H1 (cell line): ENCODE measurements at regions not wholly inside any gene's neighbourhood (a gene's known extent, or its start where the extent isn't known, plus 50 kb on each side); places are given as distances from the start of the nearest gene placed in this dataset.
A peak's percentile ranks its signal among the peaks of the same experiment; 100 is the strongest.

Experiments used
- CHD2 ChIP-seq: IDR thresholded peaks from 2 replicates; pipeline ENCODE4 v1.6.1; 2012; ENCODE audit warnings: low read length, improper control_type of control experiment
- POLR2A ChIP-seq, 2 experiments: IDR thresholded peaks; 1 replicate in 1 of 2; 2 replicates in 1 of 2; pipeline ENCODE4 v1.6.1; 2011; ENCODE audit warnings: low read depth in 2 of 2, low read length in 2 of 2, mild to moderate bottlenecking in 2 of 2; ENCODE audit errors: control extremely low read depth in 1 of 2
- SIN3A ChIP-seq, 2 experiments: IDR thresholded peaks in 1 of 2; conservative IDR thresholded peaks in 1 of 2; 2 replicates each; pipeline ENCODE4 v1.6.1; 2011 to 2012; ENCODE audit warnings: low read length in 2 of 2, improper control_type of control experiment in 1 of 2, low read depth in 1 of 2, mild to moderate bottlenecking in 1 of 2
- TF ChIP-seq, protein P1 (sequence below): IDR thresholded peaks from 2 replicates; pipeline ENCODE4 v1.6.1; 2012; ENCODE audit warnings: inconsistent platforms
- TF ChIP-seq, protein P2 (sequence below): IDR thresholded peaks from 2 replicates; pipeline ENCODE4 v1.6.1; 2012; ENCODE audit warnings: inconsistent platforms
- TF ChIP-seq, protein P3 (sequence below), 3 experiments: IDR thresholded peaks; 1 replicate in 2 of 3; 2 replicates in 1 of 3; pipeline versions ENCODE4 v1.5.1 to v1.6.1; 2011; ENCODE audit warnings: low read length in 3 of 3, mild to moderate bottlenecking in 3 of 3, inconsistent platforms in 2 of 3, low read depth in 1 of 3, moderate library complexity in 1 of 3; ENCODE audit not compliant: insufficient read depth in 1 of 3; ENCODE audit errors: control extremely low read depth in 1 of 3

DNA sequence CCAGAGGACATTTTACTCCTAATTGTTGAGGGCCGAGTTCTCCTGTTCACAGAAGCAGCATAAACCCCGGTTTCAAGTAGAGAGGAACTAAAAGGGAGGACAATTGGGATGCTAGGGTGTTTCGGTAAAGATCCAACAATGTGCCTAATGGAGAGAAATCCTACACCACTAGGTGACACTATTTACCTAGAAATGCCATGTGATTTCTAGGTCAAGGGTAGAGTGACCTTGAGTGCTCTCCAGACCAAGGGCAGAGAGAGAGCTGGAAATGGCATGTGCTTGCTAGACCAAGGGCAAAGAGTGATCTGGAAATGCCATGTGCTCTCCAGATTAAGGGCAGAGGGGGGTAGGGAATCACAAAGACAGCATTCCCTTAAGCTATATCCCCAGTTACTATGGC is 472.0 kb downstream of the DCDC2C start:
- TF ChIP-seq, protein P1, sequence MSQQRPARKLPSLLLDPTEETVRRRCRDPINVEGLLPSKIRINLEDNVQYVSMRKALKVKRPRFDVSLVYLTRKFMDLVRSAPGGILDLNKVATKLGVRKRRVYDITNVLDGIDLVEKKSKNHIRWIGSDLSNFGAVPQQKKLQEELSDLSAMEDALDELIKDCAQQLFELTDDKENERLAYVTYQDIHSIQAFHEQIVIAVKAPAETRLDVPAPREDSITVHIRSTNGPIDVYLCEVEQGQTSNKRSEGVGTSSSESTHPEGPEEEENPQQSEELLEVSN = no peak
- no peak for TF ChIP-seq CHD2
- TF ChIP-seq, protein P2, sequence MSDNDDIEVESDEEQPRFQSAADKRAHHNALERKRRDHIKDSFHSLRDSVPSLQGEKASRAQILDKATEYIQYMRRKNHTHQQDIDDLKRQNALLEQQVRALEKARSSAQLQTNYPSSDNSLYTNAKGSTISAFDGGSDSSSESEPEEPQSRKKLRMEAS = no peak
- TF ChIP-seq POLR2A (IDR thresholded peaks at IDR 0.05; ENCODE audit: control extremely low read depth in 1 of 2, low read depth in 2 of 2, low read length in 2 of 2) = no peak
- TF ChIP-seq, protein P3, sequence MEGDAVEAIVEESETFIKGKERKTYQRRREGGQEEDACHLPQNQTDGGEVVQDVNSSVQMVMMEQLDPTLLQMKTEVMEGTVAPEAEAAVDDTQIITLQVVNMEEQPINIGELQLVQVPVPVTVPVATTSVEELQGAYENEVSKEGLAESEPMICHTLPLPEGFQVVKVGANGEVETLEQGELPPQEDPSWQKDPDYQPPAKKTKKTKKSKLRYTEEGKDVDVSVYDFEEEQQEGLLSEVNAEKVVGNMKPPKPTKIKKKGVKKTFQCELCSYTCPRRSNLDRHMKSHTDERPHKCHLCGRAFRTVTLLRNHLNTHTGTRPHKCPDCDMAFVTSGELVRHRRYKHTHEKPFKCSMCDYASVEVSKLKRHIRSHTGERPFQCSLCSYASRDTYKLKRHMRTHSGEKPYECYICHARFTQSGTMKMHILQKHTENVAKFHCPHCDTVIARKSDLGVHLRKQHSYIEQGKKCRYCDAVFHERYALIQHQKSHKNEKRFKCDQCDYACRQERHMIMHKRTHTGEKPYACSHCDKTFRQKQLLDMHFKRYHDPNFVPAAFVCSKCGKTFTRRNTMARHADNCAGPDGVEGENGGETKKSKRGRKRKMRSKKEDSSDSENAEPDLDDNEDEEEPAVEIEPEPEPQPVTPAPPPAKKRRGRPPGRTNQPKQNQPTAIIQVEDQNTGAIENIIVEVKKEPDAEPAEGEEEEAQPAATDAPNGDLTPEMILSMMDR (IDR thresholded peaks at IDR 0.05; ENCODE audit: control extremely low read depth in 1 of 3, insufficient read depth in 1 of 3, low read depth in 1 of 3, low read length in 3 of 3) = peak in 1 of 3 experiments; percentile 16; a peak in 1 of 4 replicates
- TF ChIP-seq SIN3A (conservative IDR thresholded peaks at IDR 0.05 in 1 of 2, IDR thresholded peaks at IDR 0.05 in 1 of 2; ENCODE audit: low read depth in 1 of 2, low read length in 2 of 2) = no peak
